Uterus (tissue), 2 donors: ENCODE measurements at regions not wholly inside any gene's neighbourhood (a gene's known extent, or its start where the extent isn't known, plus 50 kb on each side); places are given as distances from the start of the nearest gene placed in this dataset.

Experiments used
- CTCF ChIP-seq, 4 experiments: fragments of 200-600 bp in 2 of 4; fragments of 450-650 bp in 2 of 4; sonication (generic) in 2 of 4; IDR thresholded peaks; one replicate each; pipeline ENCODE4 v1.5.1; 2016 to 2019; ENCODE audit warnings: antibody characterized with exemption in 4 of 4, mild to moderate bottlenecking in 2 of 4, moderate library complexity in 1 of 4
- POLR2A ChIP-seq, 2 donors: fragments of 450-650 bp; IDR thresholded peaks; one replicate each; pipeline ENCODE4 v1.6.1; 2016; ENCODE audit warnings: antibody characterized with exemption in 2 of 2, mild to moderate bottlenecking in 1 of 2, moderate library complexity in 1 of 2

- TF ChIP-seq CTCF (IDR thresholded peaks at IDR 0.05) = no peak
- TF ChIP-seq POLR2A (IDR thresholded peaks at IDR 0.05) = no peak
Measured at GRCh38 chr17:34765291-34765690, 185.9 kb downstream of the TMEM132E start.
